Left hindlimb (tissue), 1 donor: ENCODE measurements at regions not wholly inside any gene's neighbourhood (a gene's known extent, or its start where the extent isn't known, plus 50 kb on each side); places are given as distances from the start of the nearest gene placed in this dataset.
"Not testable (repeated sequence)": the region's sequence is repeated elsewhere in the genome, so short reads cannot be mapped to it uniquely, and the experiment has no call there.

Source experiments
- DNase-seq: peaks from one replicate; pipeline ENCODE4 v3.0.0-alpha.2; 2018

- not testable (repeated sequence) for DNase-seq
These were observed 1372.6 kb downstream of the FOXD4L5 start for GRCh38 chr9:63912451-63912850.

DNA sequence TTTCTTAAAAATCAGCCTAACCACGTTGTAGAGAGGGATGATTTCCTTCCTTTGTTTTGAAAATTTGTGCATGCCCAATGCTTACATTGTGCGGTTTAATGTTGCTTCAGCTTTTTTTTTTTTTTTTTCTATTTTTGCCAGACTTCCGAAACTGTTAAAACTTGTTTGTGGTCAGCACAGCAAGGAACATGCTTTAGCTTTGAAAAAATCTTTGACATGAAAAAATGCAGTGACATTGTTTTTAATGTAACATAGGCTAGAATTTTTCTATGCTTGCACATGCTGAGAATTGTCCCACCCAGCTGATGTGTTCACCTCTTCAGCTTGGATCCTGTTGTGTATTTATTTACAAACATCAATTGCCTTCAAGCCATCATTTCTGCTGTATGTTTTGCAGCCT, 1375.9 kb downstream of the FOXD4L5 start:
- not testable (repeated sequence) for DNase-seq

DNA sequence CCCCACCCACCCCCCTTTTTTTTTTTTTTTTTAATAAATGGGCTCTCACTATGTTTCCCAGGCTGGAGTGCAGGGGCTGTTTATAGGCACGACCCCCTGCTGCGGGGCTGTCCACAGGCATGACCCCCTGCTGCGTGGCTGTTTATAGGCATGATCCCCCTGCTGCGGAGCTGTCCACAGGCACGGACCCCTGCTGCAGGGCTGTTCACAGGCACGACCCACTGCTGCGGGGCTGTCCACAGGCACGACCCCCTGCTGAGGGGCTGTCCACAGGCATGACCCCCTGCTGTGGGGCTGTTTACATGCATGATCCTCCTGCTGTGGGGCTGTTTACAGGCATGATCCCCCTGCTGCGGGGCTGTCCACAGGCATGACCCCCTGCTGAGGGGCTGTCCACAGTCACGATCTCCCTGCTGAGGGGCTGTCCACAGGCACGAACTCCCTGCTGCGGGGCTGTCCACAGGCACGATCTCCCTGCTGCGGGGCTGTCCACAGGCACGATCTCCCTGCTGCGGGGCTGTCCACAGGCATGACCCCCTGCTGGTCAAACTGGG, 1385.3 kb downstream of the FOXD4L5 start:
- DNase-seq: not testable (repeated sequence)

DNA sequence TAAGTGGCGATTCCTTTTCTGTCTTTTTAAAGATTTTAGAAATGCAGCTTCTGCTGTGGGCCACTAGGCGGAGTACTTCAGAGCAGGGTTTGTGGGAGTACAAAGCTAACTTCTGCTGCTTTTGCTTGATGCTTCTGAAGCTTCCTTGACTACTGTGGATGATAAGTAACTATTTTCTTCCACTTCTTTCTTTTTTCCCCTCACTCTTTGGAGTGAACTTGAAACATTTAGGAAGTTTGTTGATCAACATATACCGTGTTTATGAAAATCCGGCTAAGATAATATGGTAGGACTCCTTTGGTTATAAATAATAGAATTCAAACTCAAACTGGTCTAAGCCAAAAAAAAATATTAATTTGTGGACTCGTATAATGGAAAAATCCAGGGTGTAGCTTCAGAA, 1403.6 kb downstream of the FOXD4L5 start:
- DNase-seq: not testable (repeated sequence)

DNA sequence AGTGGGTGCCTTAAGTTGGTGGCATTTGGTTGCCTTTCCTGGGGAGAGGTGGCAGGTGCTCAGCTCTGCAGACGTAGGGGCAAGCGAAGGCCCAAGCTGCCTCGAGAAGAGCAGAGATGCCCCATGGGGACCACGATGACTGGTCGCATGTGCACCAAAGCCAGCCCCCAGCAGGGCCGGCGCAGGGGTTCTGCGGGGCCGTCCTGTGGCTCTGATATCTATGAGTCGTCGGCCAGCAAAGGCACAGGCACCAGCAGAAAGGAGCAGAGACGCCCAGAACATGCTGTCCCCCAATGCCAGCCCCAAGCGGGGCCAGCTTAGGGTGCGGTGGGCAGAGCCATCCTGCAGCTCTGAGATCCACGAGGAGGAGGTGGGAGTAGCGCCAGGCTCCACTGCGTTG, 1408.6 kb downstream of the FOXD4L5 start:
- DNase-seq: not testable (repeated sequence)

- DNase-seq: no peak
These were observed 1425.4 kb downstream of the FOXD4L5 start for GRCh38 chr9:63859475-63860215.

GRCh38 chr9:63859090-63859474, 1425.9 kb downstream of the FOXD4L5 start:
- peak; percentile 20 for DNase-seq

GRCh38 chr9:63853140-63853751, 1431.8 kb downstream of the FOXD4L5 start:
- DNase-seq: not testable (repeated sequence)

DNA sequence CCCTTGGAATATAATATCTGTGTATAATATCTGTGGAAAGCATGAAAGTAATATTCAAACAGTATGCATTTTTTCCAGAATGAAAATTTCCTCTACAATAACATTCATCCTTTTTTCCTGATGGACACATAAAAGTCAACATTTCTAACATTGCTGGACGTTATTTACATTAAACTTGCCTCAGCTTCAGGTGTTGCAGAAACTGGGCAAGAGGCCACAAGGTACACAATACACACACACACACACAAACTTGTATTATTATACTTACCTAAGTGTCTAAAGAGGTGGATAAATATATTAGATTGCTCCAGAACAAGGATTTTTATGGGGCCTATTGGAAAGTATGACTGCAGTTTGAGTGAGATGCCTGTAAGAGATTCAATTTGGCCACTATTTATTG, 1460.2 kb downstream of the FOXD4L5 start:
- not testable (repeated sequence) for DNase-seq

- not testable (repeated sequence) for DNase-seq
These were observed 1461.4 kb downstream of the FOXD4L5 start for GRCh38 chr9:63823375-63824201.

DNA sequence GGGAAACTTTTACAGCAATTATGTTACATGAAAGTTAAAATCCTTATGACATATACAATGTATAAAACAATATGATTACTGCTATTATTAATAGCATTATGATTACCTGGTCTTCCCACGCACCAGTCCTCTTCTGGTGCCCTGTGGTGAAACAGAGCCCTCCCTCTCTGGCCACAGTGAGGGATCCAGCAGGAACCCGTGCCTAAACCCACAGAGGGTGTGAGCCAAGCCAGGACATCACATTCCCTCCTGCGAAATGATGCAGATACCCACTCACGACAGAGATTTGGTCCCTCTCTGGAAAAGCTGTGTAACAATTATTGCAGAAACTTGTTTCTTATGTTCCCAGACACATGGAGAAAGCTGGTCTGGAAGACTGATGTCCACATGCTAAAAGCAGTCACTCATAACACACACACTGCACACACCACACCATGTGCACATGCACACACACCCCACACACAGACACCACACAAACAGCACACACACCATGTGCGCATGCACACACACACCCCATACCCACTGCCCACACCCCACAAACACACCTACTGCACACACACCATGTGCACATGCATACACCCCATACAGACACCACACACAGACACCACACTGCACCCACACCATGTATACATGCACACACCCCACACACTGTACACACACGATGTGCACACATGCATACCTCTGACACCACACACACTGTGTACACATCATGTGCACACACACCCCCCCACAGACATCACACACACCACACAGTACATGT, 1462.2 kb downstream of the FOXD4L5 start:
- DNase-seq: not testable (repeated sequence)

DNA sequence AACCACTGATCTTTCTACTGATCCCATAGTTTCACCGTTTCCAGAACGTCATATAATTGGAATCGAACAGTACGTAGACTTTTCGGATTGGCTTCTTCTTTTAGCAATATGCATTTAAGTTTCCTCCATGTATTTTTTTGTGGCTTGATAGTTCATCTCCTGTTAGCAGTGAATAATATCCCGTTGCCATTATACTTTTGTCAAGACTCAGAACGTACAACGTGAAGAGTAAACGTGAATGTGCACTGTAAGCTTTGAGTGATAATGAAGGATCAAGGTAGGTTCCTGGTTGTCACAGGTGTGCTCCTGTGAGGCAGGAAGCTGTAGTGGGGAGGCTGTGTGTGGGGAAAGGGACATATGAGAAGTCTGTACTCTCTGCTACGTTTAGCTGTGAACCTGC, 1463.7 kb downstream of the FOXD4L5 start:
- not testable (repeated sequence) for DNase-seq

GRCh38 chr9:63820882-63821281, 1464.1 kb downstream of the FOXD4L5 start:
- DNase-seq: not testable (repeated sequence)

GRCh38 chr9:63820383-63820782, 1464.6 kb downstream of the FOXD4L5 start:
- not testable (repeated sequence) for DNase-seq

DNA sequence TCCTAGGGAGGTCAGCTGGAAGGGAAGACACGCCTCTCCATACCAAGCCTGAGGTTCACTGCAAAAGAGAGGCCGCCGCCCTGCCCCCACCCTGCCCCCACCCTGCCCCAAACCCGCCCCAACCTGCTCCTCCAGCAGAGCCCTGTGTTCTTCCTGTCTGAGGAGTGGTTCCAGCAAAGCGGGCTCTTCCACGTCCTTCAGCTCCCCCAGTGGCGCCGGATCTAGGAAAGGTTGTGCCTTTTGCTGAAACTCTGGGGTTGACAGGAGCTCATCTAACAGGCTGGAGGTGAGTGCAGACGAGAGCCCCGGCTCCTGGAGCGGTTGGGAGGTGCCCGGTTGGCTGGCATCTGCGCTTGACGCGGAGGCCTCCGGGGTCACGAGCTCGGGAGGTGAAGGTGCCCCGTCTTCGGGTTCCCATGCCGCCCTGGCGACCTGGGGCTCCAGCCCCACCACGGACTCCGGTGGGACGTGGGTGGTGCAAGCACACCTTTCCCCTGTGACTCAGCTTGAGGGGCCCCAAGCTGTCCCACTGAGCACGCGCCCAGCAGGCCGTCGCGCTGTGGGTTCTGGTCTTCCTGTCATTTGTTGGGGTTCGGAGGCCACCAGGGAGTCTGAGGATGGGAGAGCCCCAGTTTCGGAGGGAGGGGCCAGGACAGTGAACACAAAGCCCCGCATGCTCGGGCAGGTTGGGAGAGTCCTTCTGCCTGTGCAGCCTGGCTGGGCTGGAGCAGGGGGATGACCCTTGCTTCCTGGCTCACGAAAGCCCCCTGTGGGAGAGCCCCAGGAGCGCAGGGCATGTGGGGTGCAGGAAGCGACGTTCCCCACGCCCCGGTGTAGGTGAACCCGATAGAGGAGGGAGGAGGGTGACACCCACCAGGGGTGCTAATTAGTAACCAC, 1467.1 kb downstream of the FOXD4L5 start:
- peak; percentile 66 for DNase-seq

- DNase-seq: peak; percentile 86
These were observed 1468.0 kb downstream of the FOXD4L5 start for GRCh38 chr9:63816751-63817621.

DNA sequence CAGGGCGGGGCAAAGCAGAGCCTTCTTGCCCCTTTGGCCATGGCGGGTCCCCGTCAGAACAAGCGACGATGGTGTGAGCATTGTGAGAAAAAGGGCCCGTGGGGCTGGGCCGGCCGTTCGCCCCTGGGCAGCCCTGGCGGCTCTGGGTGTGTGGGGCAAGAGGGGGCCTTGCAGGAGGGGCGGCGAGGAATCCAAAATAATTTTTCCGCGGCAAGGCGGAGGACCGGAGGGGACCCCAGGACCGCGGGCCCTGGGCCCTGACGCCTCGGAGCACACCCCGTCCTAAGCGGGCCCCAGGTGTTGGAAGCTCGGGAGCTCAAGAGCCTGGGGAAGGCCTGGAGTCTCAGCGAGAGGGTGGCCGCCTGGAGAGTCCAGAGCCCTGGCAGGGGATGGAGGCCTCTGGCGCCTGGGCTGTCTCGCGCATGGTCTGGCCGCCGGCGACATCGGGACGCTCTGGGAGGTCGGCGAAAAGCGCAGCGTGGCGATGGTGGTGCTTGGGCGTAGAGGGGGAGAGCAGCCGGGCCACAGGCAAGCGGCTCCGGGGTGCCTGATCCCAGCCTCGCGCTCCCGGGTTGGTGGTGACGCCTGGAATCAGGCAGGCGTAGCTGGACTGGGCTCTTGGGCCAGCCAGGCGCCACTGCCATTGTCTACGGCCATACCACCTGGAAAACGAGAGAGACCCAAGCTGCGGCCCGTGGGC, 1469.9 kb downstream of the FOXD4L5 start:
- DNase-seq: not testable (repeated sequence)

- not testable (repeated sequence) for DNase-seq
These were observed 1471.5 kb downstream of the FOXD4L5 start for GRCh38 chr9:63813391-63814021.

DNA sequence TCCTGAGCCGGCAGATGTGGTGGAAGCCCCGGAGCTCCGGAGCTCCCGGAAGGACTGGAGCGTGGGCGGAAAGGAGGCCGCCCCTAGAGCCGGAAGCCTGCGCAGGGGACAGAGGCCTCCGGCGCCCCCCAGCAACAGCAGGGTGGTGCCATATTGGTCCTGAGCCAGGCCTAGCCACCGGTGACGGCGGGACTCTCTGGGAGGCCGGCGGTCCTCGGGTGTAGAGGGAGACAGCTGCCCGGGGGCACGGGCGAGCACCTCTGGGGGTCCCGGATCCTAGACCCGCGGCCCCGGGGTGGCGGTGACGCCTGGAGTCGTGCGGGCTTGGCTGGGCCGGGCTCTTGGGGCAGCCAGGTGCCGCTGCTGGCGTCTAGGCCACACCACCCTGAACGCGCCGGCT, 1472.2 kb downstream of the FOXD4L5 start:
- DNase-seq: not testable (repeated sequence)
